GM19043 (cell line): ENCODE measurements at regions not wholly inside any gene's neighbourhood (a gene's known extent, or its start where the extent isn't known, plus 50 kb on each side); places are given as distances from the start of the nearest gene placed in this dataset.
A peak's percentile ranks its signal among the peaks of the same experiment; 100 is the strongest.

Experiments
- ATAC-seq: cut with Tn5 transposase; IDR thresholded peaks from one replicate; pipeline ENCODE4 v1.9.1; 2021; ENCODE audit warnings: low read depth; ENCODE audit not compliant: unreplicated experiment

- no peak for ATAC-seq
These were observed 118.2 kb upstream of the C7orf33 start for GRCh38 chr7:148472406-148472805.

- ATAC-seq: no peak
These were observed 116.7 kb upstream of the C7orf33 start for GRCh38 chr7:148473703-148474480.

GRCh38 chr7:148474481-148475025 is 116.0 kb upstream of the C7orf33 start:
- ATAC-seq: no peak

GRCh38 chr7:148478551-148478950 is 112.0 kb upstream of the C7orf33 start:
- no peak for ATAC-seq

DNA sequence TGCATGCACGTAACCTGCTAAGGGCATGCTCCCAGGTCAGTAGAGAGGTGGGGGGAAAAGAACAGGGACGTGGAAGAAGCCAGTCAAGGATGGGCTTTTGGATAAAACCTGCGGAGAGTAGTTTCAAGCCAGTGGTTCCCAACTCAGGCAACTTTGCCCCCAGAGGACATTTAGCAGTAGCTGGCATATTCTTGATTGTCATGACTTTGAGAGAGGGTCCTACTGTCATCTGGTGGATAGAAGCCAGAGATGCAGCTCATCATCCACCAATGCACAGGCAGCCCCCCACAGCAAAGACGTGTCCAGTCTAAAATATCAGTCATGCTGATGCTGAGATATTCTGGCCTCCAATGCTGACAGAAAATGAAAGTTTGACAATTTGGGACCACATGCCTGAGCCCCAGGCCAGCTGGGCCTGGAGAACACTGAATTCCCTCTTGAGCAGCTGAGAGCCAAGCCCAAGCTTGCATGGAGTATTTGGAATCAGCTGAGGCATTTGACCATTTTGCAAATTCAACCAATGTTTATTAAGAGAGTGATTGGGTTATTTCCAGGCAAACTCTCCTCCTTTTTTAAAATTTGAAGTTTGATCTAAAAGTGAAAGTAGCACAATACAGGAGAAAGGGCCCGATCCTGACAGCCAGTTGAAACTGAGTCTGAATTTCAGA is 110.0 kb upstream of the C7orf33 start:
- ATAC-seq: no peak

GRCh38 chr7:148481147-148481526 is 109.4 kb upstream of the C7orf33 start:
- no peak for ATAC-seq

DNA sequence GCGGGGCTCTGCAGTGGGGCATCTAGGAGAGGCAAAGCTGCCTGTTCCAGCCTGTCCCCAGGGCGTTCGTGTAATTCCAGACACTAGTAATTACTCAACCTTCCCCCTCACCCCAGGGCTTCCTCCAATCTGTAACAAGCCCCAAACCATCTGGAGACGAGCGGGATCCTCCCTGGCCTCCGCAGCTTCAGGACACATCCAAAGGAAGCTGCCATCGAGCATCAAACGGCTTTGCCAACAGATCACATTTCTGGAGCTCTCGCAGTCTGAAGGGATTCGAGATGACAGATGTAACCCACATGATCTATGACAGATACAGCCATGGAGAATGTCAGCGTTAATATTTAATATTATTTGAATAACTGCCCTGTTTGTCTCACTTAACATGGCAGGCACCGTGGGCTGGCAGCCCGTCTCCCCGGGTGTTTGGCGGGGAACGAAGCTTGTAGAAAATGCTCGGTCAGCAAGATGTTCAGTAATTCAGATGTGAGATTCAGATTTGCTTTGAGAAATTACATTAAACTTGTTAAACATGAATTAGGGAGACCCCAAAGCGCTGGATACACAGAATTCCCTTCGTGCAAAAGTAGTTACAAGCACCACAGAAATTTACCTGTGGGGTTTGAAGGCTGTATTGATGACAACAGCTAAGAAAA is 108.5 kb upstream of the C7orf33 start:
- ATAC-seq: no peak

- no peak for ATAC-seq
These were observed 106.9 kb upstream of the C7orf33 start for GRCh38 chr7:148483515-148484308.

DNA sequence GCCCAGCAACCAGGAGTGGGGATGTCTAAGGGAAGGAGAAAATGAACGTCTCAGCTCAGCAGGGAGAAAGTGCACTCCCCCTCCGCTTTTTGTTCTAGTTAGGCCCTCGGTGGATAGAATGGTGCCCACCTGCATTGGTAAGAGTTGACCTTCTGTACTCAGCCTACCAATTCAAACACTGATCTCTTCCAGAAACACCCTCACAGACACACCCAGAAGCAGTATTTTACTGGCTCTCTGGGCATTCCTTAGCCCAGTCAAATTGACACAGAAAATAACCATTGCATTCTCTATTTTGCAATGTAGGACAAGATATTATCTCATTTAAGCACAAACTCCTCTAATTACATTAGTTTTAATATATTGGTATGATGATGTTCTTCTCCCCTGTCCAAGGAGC is 106.1 kb upstream of the C7orf33 start:
- no peak for ATAC-seq

- ATAC-seq: no peak
These were observed 104.9 kb upstream of the C7orf33 start for GRCh38 chr7:148485618-148486017.

DNA sequence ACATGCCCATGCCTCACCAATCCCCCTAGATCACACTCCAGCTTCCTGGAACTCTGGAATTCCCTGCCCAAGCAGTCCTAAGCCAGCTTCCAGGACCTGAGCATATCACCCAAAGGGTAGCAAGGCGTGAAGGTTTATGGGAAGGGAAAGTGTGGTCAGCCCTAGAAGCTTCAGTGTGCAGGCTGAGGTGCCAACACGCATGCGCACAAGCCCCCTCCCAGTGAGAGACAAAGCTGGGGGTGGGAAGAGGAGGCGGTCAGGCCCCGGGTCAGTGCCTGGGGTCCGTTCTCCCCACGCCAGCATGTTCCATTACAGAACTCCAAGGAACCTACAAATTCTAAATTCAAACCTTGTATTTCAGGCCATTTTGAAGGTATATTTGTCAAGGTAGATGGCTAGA is 103.6 kb upstream of the C7orf33 start:
- no peak for ATAC-seq

DNA sequence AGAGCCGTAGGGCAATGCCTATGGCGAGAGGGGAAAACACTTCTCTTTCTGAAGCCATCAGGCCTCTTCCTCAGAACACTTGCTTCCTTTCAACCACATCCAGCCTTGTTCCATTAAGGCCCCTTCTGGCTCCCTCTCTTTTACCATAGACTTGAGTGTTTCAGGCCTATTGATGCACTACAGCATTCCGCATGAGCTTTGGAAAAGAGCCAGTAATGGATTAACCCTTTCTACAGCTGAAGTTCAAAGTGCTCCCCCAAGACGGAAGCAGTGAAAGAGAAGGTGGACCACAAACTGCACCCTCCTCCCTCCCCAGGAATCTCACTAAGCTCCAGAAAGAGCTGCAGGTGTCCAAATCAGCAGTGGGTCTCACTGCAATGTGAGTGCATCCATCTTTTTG is 102.7 kb upstream of the C7orf33 start:
- ATAC-seq: no peak

DNA sequence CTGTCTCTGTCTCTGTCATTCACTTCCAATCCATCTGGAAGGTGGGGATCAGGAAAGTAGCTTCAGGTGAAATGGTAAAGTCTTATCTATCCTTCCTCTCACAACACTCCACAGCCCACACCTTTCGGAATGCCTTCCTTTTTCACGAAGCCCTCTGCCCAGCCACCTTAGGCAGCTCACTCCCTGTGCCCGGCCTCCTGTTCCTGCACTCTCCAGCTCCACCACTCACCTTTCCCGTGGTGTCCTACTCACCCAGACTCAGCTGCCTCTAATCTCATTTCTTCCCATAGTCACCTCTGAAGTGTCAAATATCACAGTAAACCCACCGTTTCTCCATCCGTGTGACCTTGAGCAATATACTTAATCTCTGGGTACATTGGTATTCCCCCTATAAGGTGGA is 100.9 kb upstream of the C7orf33 start:
- ATAC-seq: no peak

DNA sequence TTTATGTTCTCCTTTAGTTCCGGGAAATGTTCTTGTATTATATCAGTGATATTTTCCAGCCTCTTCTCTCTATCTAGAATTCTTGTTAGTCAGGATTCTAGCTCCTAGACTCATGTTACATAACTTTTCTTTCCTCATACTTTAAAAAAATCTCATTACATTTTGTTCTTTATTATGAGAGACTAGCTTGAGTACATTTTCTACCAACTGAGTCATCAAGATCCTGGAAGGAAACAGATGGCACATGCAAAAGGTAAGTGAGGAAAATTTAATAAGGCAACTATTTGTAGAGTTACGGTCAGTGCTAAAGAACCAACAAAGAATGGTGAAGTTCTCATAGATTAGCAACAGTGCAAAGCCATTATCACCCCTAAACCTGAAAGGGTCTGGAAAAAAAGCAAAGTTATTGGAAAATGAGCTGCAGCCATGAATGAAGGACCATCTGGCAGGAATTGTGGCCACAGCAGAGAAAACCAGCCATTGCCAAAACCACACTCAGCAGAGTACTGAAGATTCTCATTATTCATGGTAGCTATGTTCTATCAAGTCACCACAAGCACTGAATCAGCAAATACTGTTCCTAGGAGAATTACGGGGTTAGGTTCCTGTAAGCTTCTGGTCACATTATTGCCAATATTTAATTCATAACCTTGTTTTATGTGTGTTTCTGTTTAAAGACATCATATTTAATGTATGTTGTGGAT is 98.3 kb upstream of the C7orf33 start:
- no peak for ATAC-seq

GRCh38 chr7:148495605-148496004 is 95.0 kb upstream of the C7orf33 start:
- ATAC-seq: no peak

GRCh38 chr7:148500978-148501377 is 89.6 kb upstream of the C7orf33 start:
- no peak for ATAC-seq

DNA sequence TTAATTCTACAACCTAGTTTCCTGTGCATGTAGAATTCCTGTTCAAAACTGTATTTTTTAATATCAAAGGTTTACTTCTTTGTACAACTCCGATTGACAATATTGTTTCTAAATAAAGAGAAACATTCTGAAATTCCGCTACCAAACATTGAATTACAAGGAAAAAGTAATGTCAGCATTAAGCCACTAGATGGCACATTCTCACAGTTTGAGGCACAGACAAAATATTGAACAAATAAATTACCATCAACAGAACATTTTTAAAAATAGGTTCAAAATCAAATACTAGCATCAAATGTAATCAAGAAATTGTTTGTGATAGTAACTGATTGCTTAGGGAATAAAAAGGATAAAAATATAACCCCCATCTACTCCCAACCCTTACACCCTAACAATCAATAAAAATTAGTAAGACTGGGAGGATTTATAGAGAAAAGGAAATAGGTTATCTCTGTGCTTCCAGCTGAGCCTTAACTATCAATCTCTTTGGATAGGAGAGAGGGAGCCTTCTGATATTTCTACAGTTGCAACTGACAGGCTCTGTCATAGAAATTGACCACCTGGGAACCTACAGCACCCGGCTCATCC is 86.6 kb upstream of the C7orf33 start:
- ATAC-seq: no peak

GRCh38 chr7:148505645-148506375 is 84.8 kb upstream of the C7orf33 start:
- no peak for ATAC-seq

DNA sequence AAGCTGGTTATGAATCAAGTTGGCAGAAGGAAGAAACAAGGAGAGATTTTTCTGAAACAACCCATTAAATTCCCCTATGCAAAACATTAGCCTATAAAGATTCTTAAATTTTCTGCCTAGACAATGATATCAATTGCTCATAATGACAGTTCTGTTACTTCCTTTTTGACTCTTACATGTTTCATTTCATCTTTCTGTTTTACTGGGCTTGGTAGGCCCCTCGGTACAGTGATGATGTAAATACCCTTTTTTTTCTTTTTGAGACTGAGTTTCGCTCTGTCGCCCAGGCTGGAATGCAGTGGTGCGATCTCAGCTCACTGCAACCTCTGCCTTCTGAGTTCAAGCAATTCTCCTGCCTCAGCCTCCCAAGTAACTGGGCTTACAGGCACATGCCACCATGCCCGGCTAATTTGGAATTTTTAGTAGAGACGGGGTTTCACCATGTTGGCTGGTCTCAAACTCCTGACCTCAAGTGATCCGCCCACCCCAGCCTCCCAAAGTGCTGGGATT is 83.4 kb upstream of the C7orf33 start:
- peak; percentile 97 for ATAC-seq
